ENCODE measurements at regions not wholly inside any gene's neighbourhood (a gene's known extent, or its start where the extent isn't known, plus 50 kb on each side); places are given as distances from the start of the nearest gene placed in this dataset.

GRCh38 chr4:8796096-8796495 lies 75.5 kb downstream of the HMX1 start:
- no peak for DNase-seq (ENCODE audit: low spot score)

DNA sequence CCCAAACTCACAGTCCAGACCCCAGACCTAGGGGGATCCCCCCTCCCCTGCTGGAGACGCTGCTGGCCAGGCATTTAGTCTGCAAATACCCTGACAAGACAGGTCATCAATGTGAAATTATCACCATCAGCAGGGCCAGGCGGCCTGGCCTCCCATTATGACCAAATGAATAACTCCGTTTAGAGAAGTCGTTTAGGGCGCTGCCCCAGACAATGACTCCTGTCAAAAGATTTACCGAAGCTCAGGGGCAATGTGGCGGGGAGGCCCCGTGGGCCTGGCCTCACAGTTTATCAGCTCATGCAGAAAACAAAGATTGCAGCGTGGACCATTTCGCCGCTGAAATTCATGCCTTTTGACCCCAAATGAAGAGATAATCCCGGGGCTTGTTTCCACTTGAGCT lies 76.5 kb downstream of the HMX1 start:
- DNase-seq (ENCODE audit: low spot score) = no peak

GRCh38 chr4:8794491-8794890 lies 77.1 kb downstream of the HMX1 start:
- no peak for DNase-seq (ENCODE audit: low spot score)

DNA sequence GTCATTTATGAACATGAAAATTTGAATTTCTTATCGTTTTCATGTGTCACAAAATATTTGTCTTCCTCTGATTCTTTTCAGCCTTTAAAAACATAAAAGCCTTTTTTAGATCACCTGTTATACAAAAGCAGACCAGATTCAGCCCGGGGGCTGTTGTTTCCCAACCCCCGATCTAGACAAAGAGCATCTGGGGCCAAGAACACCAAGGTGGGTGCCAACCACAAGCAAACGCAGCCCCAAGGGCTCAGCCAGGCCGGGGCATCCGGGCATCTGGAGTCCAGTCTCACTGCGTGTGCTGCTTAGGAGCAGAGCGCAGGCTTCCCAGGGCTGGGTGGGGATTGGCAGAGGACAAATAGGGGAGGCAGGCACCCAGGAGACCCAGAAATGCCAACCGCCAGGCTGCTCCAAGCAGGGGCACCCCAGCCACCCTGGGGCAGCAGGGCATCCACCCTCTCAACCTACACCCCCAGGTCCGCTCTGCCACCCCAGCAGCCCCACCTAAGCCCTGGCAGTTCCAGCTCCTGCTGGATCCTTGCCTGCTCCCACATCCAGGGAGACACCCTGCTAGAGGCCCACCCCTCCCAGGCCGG lies 78.0 kb downstream of the HMX1 start:
- DNase-seq (ENCODE audit: low spot score) = no peak

DNA sequence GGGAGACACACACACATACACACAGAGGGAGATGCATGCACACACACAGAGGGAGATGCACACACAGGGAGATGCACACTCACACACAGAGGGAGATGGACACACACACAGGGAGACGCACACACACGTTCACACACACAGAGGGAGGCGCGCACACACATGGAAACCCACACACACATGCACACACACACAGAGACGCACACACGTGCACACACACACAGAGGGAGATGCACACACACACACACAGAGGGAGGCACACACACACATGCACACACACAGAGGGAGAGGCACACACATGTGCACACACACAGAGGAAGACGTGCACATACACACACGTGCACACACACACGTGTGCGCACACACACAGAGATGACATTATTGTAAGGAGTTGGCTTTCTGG lies 79.1 kb downstream of the HMX1 start:
- no peak for DNase-seq (ENCODE audit: low spot score)

- no peak for DNase-seq (ENCODE audit: low spot score)
Measured at GRCh38 chr4:8791609-8792008, 80.0 kb downstream of the HMX1 start.

DNA sequence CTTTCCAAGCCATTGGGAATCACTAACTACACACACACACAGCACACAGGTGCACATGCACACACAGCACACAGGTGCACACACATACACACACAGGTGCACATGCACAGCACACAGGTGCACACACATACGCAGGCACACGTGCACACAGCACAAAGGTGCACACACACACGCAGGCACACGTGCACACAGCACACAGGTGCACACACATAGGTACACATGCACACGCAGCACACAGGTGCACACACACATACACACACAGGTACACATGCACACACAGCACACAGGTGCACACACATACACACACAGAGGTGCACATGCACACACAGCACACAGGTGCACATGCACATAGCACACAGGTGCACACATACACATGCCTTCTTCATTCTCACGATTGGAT lies 80.9 kb downstream of the HMX1 start:
- no peak for DNase-seq (ENCODE audit: low spot score)

DNA sequence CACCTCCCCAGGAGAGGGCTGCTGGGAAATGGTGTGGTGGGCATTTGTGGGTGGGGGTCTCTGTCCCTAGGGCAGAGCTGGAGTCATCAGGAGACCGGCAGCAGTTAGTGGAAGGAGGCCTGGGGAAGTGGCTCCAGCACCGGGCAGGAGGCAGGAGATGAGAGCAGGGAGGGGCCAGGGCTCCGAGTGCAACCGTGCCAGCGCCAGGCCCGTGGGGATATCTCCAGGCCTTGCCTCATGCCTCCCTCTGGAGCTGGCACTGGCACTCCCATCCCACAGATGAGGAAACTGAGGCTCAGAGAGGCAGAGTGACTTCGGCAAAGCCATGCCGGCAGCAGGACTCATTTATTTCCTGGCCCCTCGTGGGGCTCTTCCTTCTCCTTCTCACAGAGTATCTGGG lies 83.5 kb downstream of the HMX1 start:
- no peak for DNase-seq (ENCODE audit: low spot score)

- DNase-seq (ENCODE audit: low spot score) = no peak
Measured at GRCh38 chr4:8786166-8786565, 85.5 kb downstream of the HMX1 start.

GRCh38 chr4:8785656-8786142 lies 85.9 kb downstream of the HMX1 start:
- no peak for DNase-seq (ENCODE audit: low spot score)

DNA sequence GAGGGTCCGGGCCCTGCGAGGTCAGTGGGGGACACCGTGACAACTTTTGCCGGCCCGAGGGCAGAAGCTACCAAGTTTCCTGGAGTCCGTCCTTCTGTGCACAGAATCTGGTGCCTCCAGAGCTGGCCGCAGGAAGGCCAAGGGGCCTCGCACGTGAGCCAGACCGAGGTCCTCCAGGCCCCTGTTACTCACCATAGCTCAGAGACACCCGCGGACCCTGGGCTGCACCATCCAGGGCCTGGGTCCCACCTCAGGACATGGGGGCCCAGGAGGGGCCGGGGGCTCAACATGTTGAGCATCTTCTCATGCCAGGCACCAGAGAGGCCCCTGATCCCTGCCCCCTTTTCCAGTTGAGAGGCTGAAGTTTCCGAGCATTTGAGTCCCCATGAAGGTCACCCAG lies 87.9 kb downstream of the HMX1 start:
- no peak for DNase-seq (ENCODE audit: low spot score)

- DNase-seq (ENCODE audit: low spot score) = no peak
Measured at GRCh38 chr4:8782135-8782534, 89.5 kb downstream of the HMX1 start.

DNA sequence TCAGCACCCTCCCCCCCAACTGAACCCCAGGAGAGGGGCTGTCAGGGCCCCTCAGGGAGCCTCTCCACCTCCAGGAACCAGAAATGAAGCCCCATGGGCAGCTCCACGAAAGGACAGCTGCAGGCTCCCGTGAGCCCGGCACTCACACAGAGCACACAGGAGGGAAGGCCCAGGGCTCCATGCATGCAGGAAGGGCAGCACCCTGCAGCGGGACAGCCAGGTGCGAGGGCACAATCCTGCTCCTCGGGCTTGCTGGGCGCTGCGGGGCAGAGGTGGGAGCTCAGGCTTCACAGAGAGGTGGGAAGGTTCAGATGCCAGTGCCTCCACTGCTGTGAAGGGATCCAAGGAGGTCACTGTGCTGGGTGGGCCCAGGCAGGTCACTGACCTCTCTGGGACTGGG lies 90.0 kb downstream of the HMX1 start:
- no peak for DNase-seq (ENCODE audit: low spot score)

DNA sequence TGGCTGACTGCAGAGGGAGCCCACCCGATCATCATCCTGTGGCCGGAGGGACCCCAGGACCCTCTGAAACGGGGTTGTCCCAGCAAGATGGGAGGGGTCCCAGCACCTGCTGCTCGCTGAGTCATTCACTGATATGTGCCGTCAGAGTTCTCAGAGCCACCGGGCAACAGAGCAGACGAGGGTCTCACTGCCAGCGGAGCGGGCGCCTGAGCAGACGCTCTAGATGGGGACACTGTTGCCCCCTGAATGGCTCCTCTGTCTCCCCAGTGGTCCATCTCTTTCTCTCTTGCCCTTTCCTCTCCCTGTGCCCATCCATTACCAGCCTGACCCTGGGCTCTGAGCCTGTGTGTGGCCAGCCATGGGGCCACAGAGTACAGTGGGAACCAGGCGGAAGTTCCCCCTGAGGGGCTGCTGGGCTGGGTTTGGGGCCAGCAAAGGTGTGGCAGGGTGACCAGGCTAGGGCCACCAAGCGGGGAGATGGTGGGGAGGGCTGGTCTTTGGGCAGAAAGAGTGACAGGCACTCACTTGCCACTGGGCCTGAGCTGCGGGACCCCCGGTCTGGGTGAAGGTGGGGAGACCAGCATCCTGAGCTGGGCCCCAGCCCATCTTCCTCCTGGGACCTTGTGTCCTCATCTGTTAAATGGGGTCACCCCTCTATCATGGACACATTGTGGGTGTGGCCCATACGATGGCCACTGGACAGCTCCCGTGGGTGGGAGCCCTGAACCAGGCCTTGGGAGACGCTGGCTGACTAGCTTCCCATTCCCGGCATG lies 90.9 kb downstream of the HMX1 start:
- DNase-seq (ENCODE audit: low spot score) = no peak

DNA sequence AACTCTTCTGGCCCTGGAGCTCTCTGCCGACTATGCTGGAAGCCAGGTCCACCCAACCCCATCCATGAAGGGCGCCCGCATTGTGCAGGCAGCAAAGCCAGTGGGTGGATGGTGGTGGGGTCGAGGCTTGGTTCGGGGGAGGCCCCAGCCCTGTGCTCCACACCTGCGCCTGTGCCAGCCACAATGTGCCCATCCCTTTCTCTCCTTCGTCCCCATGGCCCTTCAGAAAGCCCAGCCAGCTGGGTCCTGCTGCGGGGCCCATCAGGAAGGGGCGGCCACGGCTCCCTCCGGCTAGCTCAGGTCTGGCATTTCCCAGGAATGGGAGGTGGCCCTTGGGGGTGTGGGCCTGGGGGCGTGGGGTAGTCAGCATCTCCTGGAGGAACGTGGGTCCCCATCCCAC lies 91.6 kb downstream of the HMX1 start:
- DNase-seq (ENCODE audit: low spot score) = no peak

DNA sequence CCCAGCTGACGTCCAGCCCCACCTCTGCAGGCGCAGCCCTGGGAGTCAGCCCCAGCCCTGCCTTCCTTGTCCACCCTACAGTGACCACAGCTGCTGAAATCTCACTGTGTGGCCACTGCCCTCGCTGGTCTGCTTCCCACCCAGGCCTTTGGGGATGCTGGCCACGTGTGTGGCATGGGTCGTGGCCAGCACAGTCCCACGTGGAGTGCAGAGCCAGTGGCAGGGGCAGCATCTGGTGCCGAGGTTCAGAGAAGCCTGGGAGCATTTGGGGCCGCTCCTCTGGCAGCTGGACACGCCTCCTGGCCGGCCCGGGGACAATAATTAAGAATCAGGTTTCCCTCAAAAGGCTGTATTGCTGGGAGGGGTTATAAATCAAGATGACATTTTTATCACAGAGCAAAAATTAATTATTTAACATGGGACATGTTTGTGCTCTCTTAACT lies 92.1 kb downstream of the HMX1 start:
- DNase-seq (ENCODE audit: low spot score) = no peak

GRCh38 chr4:8778760-8779159 lies 92.9 kb downstream of the HMX1 start:
- no peak for DNase-seq (ENCODE audit: low spot score)

GRCh38 chr4:8778291-8778690 lies 93.3 kb downstream of the HMX1 start:
- no peak for DNase-seq (ENCODE audit: low spot score)

- no peak for DNase-seq (ENCODE audit: low spot score)
Measured at GRCh38 chr4:8777320-8778196, 94.1 kb downstream of the HMX1 start.

DNA sequence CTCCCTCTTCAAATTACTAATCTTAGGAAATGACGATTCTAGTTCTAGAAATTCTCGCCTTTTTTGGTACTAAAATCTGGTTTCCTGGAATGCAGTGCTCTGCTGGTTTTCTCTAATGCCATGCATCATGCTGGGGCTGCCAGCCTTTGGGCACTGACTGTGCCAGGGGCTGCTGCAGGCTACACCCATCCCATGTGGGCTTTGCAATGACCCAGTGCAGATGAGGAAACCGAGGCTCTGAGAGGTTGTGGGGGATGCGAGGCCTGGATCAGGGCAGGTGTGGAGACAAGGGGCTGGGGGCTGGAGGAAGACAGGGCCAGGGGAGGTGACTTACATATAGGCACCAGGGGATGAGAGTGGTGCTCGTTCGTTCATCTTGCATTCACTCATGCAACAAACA lies 95.3 kb downstream of the HMX1 start:
- DNase-seq (ENCODE audit: low spot score) = no peak

GRCh38 chr4:8775751-8776355 lies 95.8 kb downstream of the HMX1 start:
- DNase-seq (ENCODE audit: low spot score) = no peak

GRCh38 chr4:8775121-8775520 lies 96.5 kb downstream of the HMX1 start:
- DNase-seq (ENCODE audit: low spot score) = no peak
